ENCODE measurements at regions not wholly inside any gene's neighbourhood (a gene's known extent, or its start where the extent isn't known, plus 50 kb on each side); places are given as distances from the start of the nearest gene placed in this dataset.

- no peak for TF ChIP-seq REST (IDR thresholded peaks at IDR 0.05; ENCODE audit: low read depth, low read length)
- TF ChIP-seq MXI1 (IDR thresholded peaks at IDR 0.05; ENCODE audit: low read depth, low read length): no peak
- no peak for TF ChIP-seq FOXM1 (IDR thresholded peaks at IDR 0.05; ENCODE audit: low read depth)
- TF ChIP-seq CTCF (IDR thresholded peaks at IDR 0.05): no peak
- TF ChIP-seq SMC3 (IDR thresholded peaks at IDR 0.05; ENCODE audit: low read depth, low read length): no peak
- no peak for TF ChIP-seq POLR2AphosphoS5 (IDR thresholded peaks at IDR 0.05; ENCODE audit: low read depth, low read length)
- TF ChIP-seq RAD21 (IDR thresholded peaks at IDR 0.05; ENCODE audit: low read length): no peak
- TF ChIP-seq ZBTB33 (IDR thresholded peaks at IDR 0.05; ENCODE audit: borderline replicate concordance, low read depth): no peak
- TF ChIP-seq SIN3A (IDR thresholded peaks at IDR 0.05; ENCODE audit: borderline replicate concordance, low read depth, low read length): no peak
- no peak for TF ChIP-seq ELF1 (IDR thresholded peaks at IDR 0.05)
- no peak for TF ChIP-seq USF2 (IDR thresholded peaks at IDR 0.05; ENCODE audit: borderline replicate concordance, low read depth, low read length)
- TF ChIP-seq NRF1 (IDR thresholded peaks at IDR 0.05; ENCODE audit: low read depth, low read length): no peak
- no peak for TF ChIP-seq EP300 (IDR thresholded peaks at IDR 0.05; ENCODE audit: borderline replicate concordance in 1 of 2, low read depth in 1 of 2, low read length in 1 of 2)
These were observed 66.0 kb upstream of the DIO3 start for GRCh38 chr14:101495284-101495683.

Data from SK-N-SH (cell line).